Stimulated activated CD4-positive, alpha-beta T cell treated with anti-CD3 and anti-CD28 coated beads, Interleukin-1b, Interleukin-23, amount 100 ng/mL, for 48 hours (primary cell): ENCODE measurements at regions not wholly inside any gene's neighbourhood (a gene's known extent, or its start where the extent isn't known, plus 50 kb on each side); places are given as distances from the start of the nearest gene placed in this dataset.
"Not testable (repeated sequence)": the region's sequence is repeated elsewhere in the genome, so short reads cannot be mapped to it uniquely, and the experiment has no call there.

Experiments
- DNase-seq: peaks from one replicate; pipeline ENCODE4 v3.0.0-alpha.2; 2020

- DNase-seq = not testable (repeated sequence)
Observed at GRCh38 chr6:84865372-84865771, 101.0 kb upstream of the TBX18 start.

GRCh38 chr6:84862843-84863242 lies 98.4 kb upstream of the TBX18 start:
- no peak for DNase-seq

- DNase-seq = no peak
Observed at GRCh38 chr6:84860920-84861319, 96.5 kb upstream of the TBX18 start.

- DNase-seq = no peak
Observed at GRCh38 chr6:84860509-84860908, 96.1 kb upstream of the TBX18 start.

- no peak for DNase-seq
Observed at GRCh38 chr6:84854811-84855400, 90.5 kb upstream of the TBX18 start.

GRCh38 chr6:84853901-84854300 lies 89.5 kb upstream of the TBX18 start:
- no peak for DNase-seq

GRCh38 chr6:84848960-84849359 lies 84.6 kb upstream of the TBX18 start:
- DNase-seq = no peak

- no peak for DNase-seq
Observed at GRCh38 chr6:84847390-84848160, 83.2 kb upstream of the TBX18 start.

GRCh38 chr6:84842525-84843166 lies 78.2 kb upstream of the TBX18 start:
- DNase-seq = no peak

GRCh38 chr6:84837068-84837866 lies 72.9 kb upstream of the TBX18 start:
- not testable (repeated sequence) for DNase-seq

GRCh38 chr6:84836366-84836765 lies 72.0 kb upstream of the TBX18 start:
- no peak for DNase-seq

- no peak for DNase-seq
Observed at GRCh38 chr6:84835340-84835739, 70.9 kb upstream of the TBX18 start.

- DNase-seq = not testable (repeated sequence)
Observed at GRCh38 chr6:84831924-84832323, 67.5 kb upstream of the TBX18 start.

- DNase-seq = no peak
Observed at GRCh38 chr6:84825461-84825860, 61.1 kb upstream of the TBX18 start.

- not testable (repeated sequence) for DNase-seq
Observed at GRCh38 chr6:84821314-84821713, 56.9 kb upstream of the TBX18 start.

- no peak for DNase-seq
Observed at GRCh38 chr6:84816741-84817140, 52.3 kb upstream of the TBX18 start.

GRCh38 chr6:84815896-84816735 lies 51.7 kb upstream of the TBX18 start:
- no peak for DNase-seq
